ENCODE measurements at regions not wholly inside any gene's neighbourhood (a gene's known extent, or its start where the extent isn't known, plus 50 kb on each side); places are given as distances from the start of the nearest gene placed in this dataset.
"Not testable (repeated sequence)": the region's sequence is repeated elsewhere in the genome, so short reads cannot be mapped to it uniquely, and the experiment has no call there.

DNA sequence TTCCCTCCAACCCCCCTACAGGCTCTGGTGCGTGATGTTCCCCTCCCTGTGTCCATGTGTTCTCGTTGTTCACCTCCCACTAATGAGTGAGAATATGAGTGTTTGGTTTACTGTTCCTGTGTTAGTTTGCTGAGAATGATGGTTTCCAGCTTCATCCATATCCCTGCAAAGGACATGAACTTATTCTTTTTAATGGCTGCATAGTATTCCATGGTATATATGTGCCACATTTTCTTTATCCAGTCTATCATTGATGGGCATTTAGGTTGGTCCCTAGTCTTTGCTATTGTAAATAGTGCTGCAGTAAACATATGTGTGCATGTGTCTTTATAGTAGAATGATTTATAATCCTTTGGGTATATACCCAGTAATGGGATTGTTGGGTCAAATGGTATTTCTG is 175.5 kb upstream of the DTNA start:
- TF ChIP-seq POLR2A (IDR thresholded peaks at IDR 0.05; ENCODE audit: low read depth, low read length); POLR2AphosphoS5 (IDR thresholded peaks at IDR 0.05; ENCODE audit: low read depth, low read length); TAF1 (IDR thresholded peaks at IDR 0.05; ENCODE audit: borderline replicate concordance, low read depth, low read length): not testable (repeated sequence)

Measured in GM12892 (cell line).